ENCODE measurements at regions not wholly inside any gene's neighbourhood (a gene's known extent, or its start where the extent isn't known, plus 50 kb on each side); places are given as distances from the start of the nearest gene placed in this dataset.

- no peak for DNase-seq (ENCODE audit: low read depth in 3 of 3)
Observed at GRCh38 chr5:135120951-135121350, 86.9 kb upstream of the PITX1 start.

GRCh38 chr5:135119481-135119880 lies 85.5 kb upstream of the PITX1 start:
- no peak for DNase-seq (ENCODE audit: low read depth in 3 of 3)

- no peak for DNase-seq (ENCODE audit: low read depth in 3 of 3)
Observed at GRCh38 chr5:135117590-135117989, 83.6 kb upstream of the PITX1 start.

GRCh38 chr5:135116160-135116561 lies 82.1 kb upstream of the PITX1 start:
- no peak for DNase-seq (ENCODE audit: low read depth in 3 of 3)

GRCh38 chr5:135115591-135115990 lies 81.6 kb upstream of the PITX1 start:
- DNase-seq (ENCODE audit: low read depth in 3 of 3) = no peak

- no peak for DNase-seq (ENCODE audit: low read depth in 3 of 3)
Observed at GRCh38 chr5:135114759-135115158, 80.7 kb upstream of the PITX1 start.

GRCh38 chr5:135112008-135112725 lies 78.1 kb upstream of the PITX1 start:
- DNase-seq (ENCODE audit: low read depth in 3 of 3) = no peak

GRCh38 chr5:135110785-135111596 lies 77.0 kb upstream of the PITX1 start:
- no peak for DNase-seq (ENCODE audit: low read depth in 3 of 3)

- DNase-seq (ENCODE audit: low read depth in 3 of 3) = no peak
Observed at GRCh38 chr5:135108992-135109391, 75.0 kb upstream of the PITX1 start.

- no peak for DNase-seq (ENCODE audit: low read depth in 3 of 3)
Observed at GRCh38 chr5:135108569-135108968, 74.5 kb upstream of the PITX1 start.

- no peak for DNase-seq (ENCODE audit: low read depth in 3 of 3)
Observed at GRCh38 chr5:135107986-135108385, 74.0 kb upstream of the PITX1 start.

- no peak for DNase-seq (ENCODE audit: low read depth in 3 of 3)
Observed at GRCh38 chr5:135106610-135107471, 72.8 kb upstream of the PITX1 start.

- no peak for DNase-seq (ENCODE audit: low read depth in 3 of 3)
Observed at GRCh38 chr5:135106136-135106535, 72.1 kb upstream of the PITX1 start.

- DNase-seq (ENCODE audit: low read depth in 3 of 3) = no peak
Observed at GRCh38 chr5:135105105-135105484, 71.1 kb upstream of the PITX1 start.

- DNase-seq (ENCODE audit: low read depth in 3 of 3) = no peak
Observed at GRCh38 chr5:135103575-135103853, 69.5 kb upstream of the PITX1 start.

GRCh38 chr5:135102716-135103574 lies 68.9 kb upstream of the PITX1 start:
- no peak for DNase-seq (ENCODE audit: low read depth in 3 of 3)

GRCh38 chr5:135100431-135100830 lies 66.4 kb upstream of the PITX1 start:
- DNase-seq (ENCODE audit: low read depth in 3 of 3) = no peak

GRCh38 chr5:135100011-135100410 lies 66.0 kb upstream of the PITX1 start:
- DNase-seq (ENCODE audit: low read depth in 3 of 3) = no peak

- no peak for DNase-seq (ENCODE audit: low read depth in 3 of 3)
Observed at GRCh38 chr5:135097390-135097789, 63.4 kb upstream of the PITX1 start.

- no peak for DNase-seq (ENCODE audit: low read depth in 3 of 3)
Observed at GRCh38 chr5:135095871-135096270, 61.8 kb upstream of the PITX1 start.

GRCh38 chr5:135095052-135095715 lies 61.2 kb upstream of the PITX1 start:
- no peak for DNase-seq (ENCODE audit: low read depth in 3 of 3)

Measured in stimulated activated CD4-positive, alpha-beta T cell treated with anti-CD3 and anti-CD28 coated beads, TNF-alpha, amount 100 ng/mL, for 48 hours (primary cell).